ENCODE measurements at regions not wholly inside any gene's neighbourhood (a gene's known extent, or its start where the extent isn't known, plus 50 kb on each side); places are given as distances from the start of the nearest gene placed in this dataset.

DNA sequence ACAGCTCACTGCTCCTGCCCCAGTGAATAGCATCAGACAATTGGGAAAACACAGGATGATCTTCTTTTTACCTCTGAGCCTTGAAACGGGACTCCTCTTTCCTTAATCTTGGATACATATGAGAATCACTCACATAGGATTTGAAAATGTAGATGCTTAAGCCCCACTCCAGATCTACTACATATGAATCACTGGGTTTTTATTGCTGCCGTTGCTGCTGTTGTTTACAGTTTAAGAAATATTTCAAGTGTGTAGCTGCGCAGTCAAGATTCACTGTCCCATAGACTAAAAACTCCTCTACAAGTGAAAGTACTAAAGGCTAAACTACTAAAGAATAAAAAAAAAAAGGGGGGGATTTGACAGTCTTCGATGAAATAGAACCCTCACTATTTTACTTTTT lies 765.9 kb downstream of the NTRK3 start (continued):
- TF ChIP-seq ZFX (CRISPR knock-in tag; IDR thresholded peaks at IDR 0.05; ENCODE audit: low read depth) (no peak), ZBTB8A (CRISPR knock-in tag; IDR thresholded peaks at IDR 0.05; ENCODE audit: borderline replicate concordance, low read depth) (no peak), SOX5 (CRISPR knock-in tag; IDR thresholded peaks at IDR 0.05; ENCODE audit: borderline replicate concordance) (no peak), RBM39 (IDR thresholded peaks at IDR 0.05; ENCODE audit: low read depth, low read length, poor library complexity, severe bottlenecking) (no peak), ZNF546 (CRISPR knock-in tag; conservative IDR thresholded peaks at IDR 0.05) (no peak), HIVEP1 (CRISPR knock-in tag; IDR thresholded peaks at IDR 0.05) (no peak)

DNA sequence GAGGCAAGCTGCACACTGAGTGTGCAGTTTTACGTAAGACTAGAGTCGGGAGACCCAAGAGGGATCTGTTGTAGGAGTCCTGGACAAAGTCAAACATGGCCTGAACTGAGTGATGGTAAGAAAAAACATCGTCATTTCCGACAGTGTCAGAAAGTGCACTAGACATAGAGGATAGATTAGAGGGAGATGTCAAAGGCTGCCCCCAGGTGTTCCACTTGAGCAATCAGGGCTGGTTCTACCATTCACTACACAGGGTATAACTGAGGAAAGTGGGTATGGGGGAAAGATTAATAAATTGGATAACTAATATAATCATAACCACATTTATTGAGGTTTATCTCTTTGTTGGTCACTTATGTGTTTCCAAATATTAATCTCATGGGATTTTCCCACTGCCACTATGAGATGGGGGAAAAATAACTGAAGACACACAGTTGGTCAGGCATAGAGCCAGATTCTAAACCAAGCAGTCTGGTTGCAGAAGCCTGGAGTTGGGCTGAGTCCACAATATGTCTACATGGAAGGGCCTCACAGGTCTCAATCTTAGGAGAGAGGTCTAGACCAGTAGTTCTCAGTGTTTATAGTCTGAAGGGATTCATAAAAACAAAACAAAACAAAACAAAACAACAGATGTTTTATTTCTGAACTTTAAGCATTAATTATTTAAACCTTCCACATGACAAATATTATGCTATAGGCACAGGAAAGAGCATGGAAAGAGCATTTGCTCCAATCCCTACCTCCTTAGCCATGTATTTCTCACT lies 766.5 kb downstream of the NTRK3 start:
- intact Hi-C loops (cut with micrococcal nuclease; ENCODE audit: unreplicated experiment), result no loop called here
- Histone ChIP-seq H3K4me3 (replicated peaks in 1 of 3; ENCODE audit: insufficient read depth in 1 of 3, low read depth in 2 of 3, low read length in 3 of 3) (no peak overlapping the region), H3K27ac (ENCODE audit: extremely low read length, insufficient read depth, low read length) (no peak overlapping the region), H2AFZ (ENCODE audit: low read length) (no peak overlapping the region), H3K27me3 (ENCODE audit: control insufficient read depth in 1 of 2, insufficient read depth in 2 of 2, low read length in 2 of 2) (no peaks in the 10 kb centered on the region), H3K9ac (ENCODE audit: insufficient read depth, low read depth, low read length) (no peak overlapping the region), H3K4me2 (ENCODE audit: low read depth, low read length) (no peak overlapping the region), H4K20me1 (ENCODE audit: insufficient read depth, low read length) (no peaks in the 10 kb centered on the region), H3K36me3 (replicated peaks in 1 of 2; ENCODE audit: control insufficient read depth in 1 of 2, insufficient read depth in 2 of 2, low read length in 2 of 2) (no peaks in the 10 kb centered on the region), H3K79me2 (ENCODE audit: insufficient read depth, low read length) (no peaks in the 10 kb centered on the region), H3K4me1 (ENCODE audit: insufficient read depth, low read length) (no peaks in the 10 kb centered on the region), H3K9me3 (ENCODE audit: low read length) (peaks cover 94% of the 10 kb centered on the region)
- 0% methylated on average over 4 of the region's 4 CpGs for WGBS (ENCODE audit: low lambda C conversion rate)
- ChIA-PET POLR2A (no interaction called here), CTCF (ENCODE audit: low intra/inter-chr PET ratio, low total read pairs) (no interaction called here)
- TF ChIP-seq ZNF720 (CRISPR knock-in tag; IDR thresholded peaks at IDR 0.05), result no peak
- TF ChIP-seq RCOR2 (CRISPR knock-in tag; IDR thresholded peaks at IDR 0.05), result no peak
- TF ChIP-seq, protein P1, sequence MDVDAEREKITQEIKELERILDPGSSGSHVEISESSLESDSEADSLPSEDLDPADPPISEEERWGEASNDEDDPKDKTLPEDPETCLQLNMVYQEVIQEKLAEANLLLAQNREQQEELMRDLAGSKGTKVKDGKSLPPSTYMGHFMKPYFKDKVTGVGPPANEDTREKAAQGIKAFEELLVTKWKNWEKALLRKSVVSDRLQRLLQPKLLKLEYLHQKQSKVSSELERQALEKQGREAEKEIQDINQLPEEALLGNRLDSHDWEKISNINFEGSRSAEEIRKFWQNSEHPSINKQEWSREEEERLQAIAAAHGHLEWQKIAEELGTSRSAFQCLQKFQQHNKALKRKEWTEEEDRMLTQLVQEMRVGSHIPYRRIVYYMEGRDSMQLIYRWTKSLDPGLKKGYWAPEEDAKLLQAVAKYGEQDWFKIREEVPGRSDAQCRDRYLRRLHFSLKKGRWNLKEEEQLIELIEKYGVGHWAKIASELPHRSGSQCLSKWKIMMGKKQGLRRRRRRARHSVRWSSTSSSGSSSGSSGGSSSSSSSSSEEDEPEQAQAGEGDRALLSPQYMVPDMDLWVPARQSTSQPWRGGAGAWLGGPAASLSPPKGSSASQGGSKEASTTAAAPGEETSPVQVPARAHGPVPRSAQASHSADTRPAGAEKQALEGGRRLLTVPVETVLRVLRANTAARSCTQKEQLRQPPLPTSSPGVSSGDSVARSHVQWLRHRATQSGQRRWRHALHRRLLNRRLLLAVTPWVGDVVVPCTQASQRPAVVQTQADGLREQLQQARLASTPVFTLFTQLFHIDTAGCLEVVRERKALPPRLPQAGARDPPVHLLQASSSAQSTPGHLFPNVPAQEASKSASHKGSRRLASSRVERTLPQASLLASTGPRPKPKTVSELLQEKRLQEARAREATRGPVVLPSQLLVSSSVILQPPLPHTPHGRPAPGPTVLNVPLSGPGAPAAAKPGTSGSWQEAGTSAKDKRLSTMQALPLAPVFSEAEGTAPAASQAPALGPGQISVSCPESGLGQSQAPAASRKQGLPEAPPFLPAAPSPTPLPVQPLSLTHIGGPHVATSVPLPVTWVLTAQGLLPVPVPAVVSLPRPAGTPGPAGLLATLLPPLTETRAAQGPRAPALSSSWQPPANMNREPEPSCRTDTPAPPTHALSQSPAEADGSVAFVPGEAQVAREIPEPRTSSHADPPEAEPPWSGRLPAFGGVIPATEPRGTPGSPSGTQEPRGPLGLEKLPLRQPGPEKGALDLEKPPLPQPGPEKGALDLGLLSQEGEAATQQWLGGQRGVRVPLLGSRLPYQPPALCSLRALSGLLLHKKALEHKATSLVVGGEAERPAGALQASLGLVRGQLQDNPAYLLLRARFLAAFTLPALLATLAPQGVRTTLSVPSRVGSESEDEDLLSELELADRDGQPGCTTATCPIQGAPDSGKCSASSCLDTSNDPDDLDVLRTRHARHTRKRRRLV (CRISPR knock-in tag; IDR thresholded peaks at IDR 0.05), result no peak
- TF ChIP-seq SAFB2 (CRISPR knock-in tag; IDR thresholded peaks at IDR 0.05; ENCODE audit: borderline replicate concordance, low read depth), result no peak
- TF ChIP-seq, protein P2, sequence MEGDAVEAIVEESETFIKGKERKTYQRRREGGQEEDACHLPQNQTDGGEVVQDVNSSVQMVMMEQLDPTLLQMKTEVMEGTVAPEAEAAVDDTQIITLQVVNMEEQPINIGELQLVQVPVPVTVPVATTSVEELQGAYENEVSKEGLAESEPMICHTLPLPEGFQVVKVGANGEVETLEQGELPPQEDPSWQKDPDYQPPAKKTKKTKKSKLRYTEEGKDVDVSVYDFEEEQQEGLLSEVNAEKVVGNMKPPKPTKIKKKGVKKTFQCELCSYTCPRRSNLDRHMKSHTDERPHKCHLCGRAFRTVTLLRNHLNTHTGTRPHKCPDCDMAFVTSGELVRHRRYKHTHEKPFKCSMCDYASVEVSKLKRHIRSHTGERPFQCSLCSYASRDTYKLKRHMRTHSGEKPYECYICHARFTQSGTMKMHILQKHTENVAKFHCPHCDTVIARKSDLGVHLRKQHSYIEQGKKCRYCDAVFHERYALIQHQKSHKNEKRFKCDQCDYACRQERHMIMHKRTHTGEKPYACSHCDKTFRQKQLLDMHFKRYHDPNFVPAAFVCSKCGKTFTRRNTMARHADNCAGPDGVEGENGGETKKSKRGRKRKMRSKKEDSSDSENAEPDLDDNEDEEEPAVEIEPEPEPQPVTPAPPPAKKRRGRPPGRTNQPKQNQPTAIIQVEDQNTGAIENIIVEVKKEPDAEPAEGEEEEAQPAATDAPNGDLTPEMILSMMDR (CRISPR knock-in tag; IDR thresholded peaks at IDR 0.05), result no peak
- no peak for TF ChIP-seq ZNF556 (CRISPR knock-in tag; IDR thresholded peaks at IDR 0.05; ENCODE audit: borderline replicate concordance)
- BruUV-seq (replicated peaks), result no TSS peak
- FAIRE-seq (no peak), DNase-seq (ENCODE audit: low spot score) (no peak), ATAC-seq (no peak)
- in situ Hi-C loops (cut with HindIII; ENCODE audit: extremely low pct_ligation_motif_present, low pct_unique_long_range_greater_than_20kb), result no loop called here

Data from HepG2 (cell line).